GM18508 (cell line): ENCODE measurements at regions not wholly inside any gene's neighbourhood (a gene's known extent, or its start where the extent isn't known, plus 50 kb on each side); places are given as distances from the start of the nearest gene placed in this dataset.
"Not testable (repeated sequence)": the region's sequence is repeated elsewhere in the genome, so short reads cannot be mapped to it uniquely, and the experiment has no call there.

Source experiments
- ATAC-seq: cut with Tn5 transposase; IDR thresholded peaks from one replicate; pipeline ENCODE4 v1.9.1; 2021; ENCODE audit warnings: moderate number of reproducible peaks; ENCODE audit not compliant: insufficient read depth, unreplicated experiment

DNA sequence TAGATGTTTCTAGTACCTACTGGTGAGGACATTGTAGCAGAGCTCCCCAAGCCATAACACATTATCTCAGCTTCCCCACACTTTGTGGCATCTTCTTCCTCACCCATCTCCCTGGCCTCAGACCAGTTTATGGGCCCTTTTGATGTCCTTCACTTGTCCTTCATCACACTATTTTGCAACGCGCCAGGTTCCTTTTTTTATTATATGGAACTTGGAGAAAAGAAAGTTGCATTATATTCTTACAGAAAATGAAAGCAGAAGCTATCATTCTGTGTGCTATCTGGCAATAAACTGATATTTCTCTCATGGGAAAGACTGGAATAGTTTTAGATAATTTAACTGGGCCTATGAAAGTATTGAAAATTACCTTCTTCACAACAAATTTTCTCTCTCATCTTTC, 196.9 kb upstream of the ETV3 start:
- no peak for ATAC-seq

DNA sequence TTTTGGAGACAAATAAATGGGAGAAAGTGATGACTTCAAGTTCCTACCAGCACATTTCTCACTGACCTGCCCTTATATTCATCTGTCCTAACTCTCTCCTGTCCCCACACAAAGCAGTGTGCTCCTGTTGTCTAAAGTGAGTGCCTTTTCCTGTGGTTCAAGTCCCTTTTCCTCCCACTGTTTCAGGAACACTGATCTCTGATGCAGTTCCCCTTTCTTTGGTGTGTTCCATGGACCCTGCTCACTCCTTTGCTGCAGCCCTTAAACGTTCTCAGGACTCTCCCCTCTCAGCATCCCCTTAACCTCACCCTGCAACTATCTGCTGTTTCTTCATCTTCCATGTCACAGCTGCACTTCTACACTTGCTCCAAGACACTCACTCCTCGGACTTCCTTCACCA, 195.8 kb upstream of the ETV3 start:
- no peak for ATAC-seq

DNA sequence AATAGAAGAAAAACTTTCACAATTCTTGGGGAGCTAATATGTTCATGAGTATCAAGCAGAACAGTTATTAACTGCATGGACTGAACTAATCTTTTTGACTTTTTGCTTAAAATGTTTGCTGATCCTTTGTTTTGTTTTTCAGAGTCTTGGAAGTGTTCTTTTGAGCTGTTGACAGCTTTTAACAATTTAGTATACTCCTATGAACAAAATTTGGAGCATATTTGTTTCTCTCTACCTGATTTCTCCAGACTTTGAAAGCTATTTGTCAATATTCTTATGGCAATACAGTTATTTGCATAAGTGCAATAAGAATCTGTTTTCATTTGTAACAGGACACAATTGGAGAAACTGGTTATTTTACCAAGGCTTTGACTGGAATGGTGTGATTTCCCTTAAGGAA, 192.0 kb upstream of the ETV3 start:
- ATAC-seq, result not testable (repeated sequence)

DNA sequence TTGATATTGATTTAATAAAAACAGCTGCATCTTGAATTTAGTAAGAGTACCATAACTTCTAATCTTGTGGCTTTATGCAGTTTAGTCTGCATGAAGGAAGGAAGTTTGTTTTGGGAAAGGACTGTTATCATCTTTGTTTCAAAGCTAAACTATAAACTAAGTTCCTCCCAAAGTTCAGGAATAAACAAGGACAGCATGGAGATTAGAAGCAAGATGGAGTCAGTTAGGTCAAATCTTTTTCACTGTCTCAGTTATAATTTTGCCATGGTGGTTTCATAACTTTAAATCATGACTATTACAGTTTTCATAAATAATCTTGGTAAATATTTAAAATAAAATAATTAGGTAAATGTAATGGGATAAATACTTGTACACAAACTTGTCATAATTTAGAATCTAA, 189.9 kb upstream of the ETV3 start:
- not testable (repeated sequence) for ATAC-seq

DNA sequence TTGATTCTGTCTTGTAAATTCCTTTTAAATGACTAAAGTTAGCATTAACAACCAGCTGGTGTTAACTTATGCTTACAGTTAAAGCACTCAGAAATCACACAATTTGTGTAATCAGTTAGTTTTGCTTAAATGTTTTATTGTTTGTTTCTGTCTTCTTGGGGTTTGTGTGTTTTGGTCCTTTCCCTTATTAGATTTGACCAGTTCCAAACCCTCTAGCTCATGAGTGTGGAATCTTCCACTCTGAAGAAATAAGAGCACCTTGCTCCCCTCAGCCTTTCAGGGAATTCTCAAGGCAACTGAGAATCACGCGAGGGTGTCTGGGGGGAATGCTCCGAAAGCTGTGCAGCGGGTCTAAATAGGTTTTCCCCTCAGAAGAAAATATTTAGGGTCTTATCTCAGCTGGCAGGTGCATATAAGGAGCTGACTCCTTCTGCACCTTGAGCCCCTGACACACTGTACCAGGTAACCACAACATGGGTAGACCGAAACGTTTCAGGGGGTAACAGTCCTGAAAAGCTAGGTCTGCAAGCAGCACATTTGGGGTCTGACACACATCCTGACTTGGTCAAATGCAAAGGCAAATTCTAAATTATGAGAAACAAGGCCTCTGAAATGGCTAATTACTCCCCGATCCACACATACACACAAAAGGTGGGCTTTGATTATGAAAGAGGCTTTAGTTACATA, 188.1 kb upstream of the ETV3 start:
- ATAC-seq, result no peak

DNA sequence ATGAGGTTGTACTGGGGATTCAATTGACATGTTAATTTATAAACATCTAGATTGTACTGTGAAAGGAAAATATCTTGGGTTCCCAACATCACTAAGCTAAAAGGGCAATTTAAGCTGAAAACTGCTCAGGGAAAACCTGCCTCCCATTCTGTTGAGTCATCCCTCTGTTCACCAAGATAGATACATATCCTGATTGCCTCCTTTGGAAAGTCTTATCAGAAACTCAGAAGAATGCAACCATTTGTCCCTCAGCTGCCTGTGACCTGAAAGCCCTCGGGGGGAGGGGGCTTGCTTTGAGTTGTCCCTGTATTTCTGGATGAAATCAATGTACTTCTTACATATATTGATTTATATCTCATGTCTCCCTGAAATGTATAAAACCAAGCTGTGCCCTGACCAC, 187.0 kb upstream of the ETV3 start:
- ATAC-seq, result no peak

DNA sequence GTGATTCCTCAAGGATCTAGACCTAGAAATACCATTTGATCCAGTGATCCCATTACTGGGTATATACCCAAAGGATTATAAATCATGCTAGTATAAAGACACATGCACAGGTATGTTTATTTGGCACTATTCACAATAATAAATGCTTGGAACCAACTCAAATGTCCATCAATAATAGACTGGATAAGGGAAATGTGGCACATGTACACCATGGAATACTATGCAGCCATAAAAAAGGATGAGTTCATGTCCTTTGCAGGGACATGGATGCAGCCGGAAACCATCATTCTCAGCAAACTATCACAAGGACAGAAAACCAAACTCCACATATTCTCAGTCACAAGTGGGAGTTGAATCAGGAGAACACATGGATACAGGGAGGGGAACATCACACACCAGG, 183.8 kb upstream of the ETV3 start:
- not testable (repeated sequence) for ATAC-seq

DNA sequence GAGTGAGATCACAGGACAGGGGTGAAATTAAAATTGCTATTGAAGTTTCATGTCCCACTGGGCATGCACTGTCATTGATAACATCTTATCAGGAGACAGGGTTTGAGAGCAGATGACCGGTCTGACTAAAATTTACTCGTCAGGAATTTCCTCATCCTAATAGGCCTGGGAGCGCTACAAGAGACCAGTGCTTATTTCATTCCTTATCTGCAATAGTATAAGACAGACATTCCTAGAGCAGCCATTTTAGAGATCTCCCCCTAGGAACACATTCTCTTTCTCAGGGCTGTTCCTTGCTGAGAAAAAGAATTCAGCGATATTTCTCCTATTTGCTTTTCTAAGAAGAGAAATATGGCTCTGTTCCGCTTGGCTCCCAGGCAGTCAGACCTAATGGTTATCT, 181.4 kb upstream of the ETV3 start:
- no peak for ATAC-seq

DNA sequence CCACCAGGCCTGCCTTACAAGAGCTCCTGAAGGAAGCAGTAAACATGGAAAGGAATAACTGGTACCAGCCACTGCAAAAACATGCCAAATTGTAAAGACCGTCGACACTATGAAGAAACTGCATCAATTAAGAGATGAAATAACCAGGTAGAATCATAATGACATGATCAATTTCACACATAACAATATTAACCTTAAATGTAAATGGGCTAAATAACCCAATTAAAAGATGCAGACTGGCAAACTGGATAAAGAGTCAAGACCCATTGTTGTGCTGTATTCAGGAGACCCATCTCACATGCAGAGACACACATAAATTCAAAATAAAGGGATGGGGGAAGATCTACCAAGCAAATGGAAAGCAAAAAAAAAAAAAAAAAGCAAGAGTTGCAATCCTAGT, 179.0 kb upstream of the ETV3 start:
- not testable (repeated sequence) for ATAC-seq

DNA sequence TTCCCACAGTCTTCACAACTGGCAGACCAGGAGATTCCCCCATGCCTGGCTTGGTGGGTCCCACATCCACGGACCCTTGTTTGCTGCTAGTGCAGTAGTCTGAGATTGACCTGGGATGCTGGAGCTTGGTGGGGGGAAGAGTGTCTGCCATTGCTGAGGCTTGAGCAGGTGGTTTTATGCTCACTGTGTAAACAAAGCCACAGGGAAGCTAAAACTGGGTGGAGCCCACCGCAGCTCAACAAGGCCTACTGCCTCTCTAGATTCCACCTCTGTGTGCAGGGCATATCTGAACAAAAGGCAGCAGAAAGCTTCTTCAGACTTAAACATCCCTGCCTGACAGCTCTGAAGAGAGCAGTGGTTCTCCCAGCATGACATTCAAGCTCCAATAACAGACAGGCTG, 177.3 kb upstream of the ETV3 start:
- no peak for ATAC-seq

DNA sequence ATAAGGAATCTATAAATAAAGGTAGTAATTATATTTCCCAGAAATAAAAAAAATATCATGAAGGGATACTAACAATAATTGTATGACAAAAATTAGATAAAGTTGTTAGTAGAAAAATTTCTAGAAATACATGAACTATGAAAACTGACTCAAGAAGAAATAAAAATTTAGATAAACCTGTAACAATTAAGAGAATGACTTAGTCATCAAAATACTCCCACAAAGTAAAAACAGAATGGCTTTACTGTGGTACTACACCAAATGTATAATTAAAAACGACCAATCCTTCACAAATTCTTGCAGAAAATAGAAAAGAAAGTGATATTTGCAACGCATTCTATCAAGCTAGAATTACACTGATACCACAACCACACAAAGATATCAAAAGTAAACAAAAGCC, 176.2 kb upstream of the ETV3 start:
- no peak for ATAC-seq

DNA sequence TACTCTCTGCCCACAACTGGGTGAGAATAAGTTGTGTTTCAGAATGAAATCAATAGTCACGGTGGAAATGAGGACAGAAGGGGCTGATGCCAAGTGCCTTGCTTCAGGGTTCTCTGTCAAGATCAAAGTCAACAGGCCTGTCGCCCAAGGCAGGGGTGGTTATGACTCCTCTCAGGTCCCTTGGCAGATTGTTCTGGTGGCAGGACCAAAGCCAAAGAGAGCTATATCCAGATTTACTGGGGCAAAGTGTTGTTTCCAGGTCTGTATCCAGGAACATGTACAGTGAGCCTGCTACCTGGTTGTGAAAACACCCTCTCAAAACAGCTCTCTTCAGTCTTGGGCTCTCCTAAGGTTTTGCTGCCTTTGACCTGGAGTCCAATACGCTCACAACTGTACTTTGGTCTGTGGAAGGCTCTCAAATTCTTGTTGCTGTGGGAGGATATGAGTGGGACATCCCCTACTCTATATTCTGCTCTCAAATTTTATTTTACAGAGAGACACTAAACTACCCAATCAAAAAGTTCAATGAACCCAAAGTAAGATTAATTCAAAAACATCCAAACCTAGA, 175.1 kb upstream of the ETV3 start:
- no peak for ATAC-seq

DNA sequence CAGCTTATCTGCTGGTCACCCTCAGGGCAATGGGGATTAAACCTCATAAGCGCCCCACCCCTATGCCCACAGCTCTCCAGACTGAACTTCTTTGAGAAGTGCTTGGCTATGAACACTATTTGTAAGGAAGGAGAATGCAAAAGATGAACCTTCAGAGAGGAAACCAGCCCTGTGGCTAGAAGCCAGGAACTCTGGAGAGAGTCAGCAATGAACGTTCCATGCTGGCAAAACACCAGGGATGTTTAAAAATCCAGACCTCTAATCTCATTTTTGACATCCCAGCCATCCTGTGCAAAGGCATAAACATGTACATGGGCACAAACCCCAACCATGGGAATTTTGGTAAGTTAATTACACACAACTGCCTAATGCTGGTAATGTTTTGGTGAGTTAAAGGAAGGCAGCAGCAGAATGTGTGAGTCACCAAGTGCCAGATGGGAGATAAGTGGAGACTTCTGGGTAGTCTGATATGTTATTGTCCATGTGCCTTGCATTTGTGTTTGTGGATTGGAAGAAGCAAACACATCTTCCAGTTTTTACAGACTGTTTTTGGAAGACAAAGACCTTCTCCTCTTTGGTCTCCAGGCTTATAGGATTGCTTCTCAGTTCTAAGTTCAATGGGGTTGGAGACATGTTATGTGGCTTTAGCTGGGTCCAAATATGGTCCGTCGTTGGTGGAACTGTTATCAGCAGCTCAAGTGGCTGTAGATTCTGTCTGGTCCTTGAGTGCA, 174.1 kb upstream of the ETV3 start:
- ATAC-seq, result no peak

DNA sequence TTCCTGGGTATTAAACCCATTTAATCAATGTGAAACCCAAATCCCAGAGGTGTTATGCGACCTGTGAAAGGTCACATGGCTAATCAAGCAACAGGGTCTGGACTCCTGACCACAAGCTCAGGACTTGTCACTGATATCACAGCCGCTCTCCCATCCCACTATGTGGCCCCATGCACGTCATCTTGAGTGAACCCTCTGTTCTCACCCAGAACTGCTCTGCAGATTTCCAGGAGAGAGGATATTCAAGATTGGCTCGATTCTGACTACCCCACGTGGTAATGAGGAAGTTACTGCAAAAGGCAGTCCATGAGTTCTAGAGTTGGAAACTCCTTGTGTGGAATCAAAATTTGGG, 173.5 kb upstream of the ETV3 start:
- ATAC-seq, result no peak

DNA sequence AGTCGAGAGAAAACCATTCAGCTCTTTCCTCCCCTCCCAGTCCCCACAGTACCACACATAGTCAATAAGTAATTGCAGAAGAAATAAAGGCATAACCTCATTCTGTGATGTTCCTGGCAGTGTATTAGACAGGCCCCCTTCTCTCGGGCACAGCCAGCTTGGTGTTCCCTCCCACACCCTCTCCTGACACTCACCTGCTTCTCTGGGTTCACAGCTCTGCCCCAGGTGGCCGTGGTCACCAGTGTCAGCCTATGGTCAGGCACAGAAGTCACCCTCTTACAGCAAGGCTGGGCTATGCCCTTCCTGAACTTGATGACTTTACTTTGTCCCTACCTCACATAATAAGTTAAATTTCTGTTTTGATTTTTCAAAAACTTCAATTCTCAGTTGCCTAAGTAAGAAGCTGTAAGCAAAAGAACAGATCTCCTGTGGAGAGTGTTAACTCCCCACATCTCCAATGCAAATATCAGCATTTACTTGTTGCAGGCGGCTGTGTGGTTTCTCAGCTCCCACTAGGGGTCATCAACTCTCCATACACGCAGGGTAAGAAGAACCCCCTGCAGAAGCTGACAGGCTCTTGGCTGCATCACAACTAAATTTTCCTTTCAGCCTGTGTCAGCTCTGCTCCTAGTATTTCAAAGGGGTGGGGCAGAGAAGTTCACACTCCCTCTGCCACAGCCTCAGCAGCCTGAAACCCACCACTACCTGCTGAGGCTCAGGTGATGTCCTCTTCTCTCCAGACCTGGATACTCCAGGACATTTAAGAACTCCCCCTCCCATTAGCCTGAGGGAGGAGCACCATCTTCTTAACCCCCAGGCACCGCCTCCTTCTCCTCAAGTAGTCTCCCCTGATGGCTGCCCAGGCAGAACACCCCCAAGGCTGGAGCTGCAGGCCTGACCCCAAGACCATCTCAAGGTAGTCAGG, 172.9 kb upstream of the ETV3 start:
- ATAC-seq, result not testable (repeated sequence)

DNA sequence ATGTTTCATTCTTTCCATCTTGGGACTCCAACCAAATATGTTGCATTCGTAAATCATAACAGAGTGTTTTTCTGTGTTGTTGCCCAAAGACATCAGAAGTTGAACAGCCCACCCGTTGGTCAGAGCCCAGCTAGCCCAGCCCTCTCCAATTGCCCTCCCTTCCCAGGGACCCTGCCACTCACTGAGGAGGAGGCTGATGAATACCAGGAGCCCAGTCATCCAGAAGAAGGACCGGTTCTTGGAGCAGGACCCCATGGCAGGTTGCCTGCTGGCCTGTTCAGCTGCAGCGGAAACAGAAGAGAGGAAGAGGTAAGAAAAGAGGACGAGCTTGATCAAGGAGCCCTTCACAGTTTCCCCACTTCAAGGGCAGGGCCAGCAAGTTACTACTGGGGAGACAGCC, 172.2 kb upstream of the ETV3 start:
- ATAC-seq, result no peak

DNA sequence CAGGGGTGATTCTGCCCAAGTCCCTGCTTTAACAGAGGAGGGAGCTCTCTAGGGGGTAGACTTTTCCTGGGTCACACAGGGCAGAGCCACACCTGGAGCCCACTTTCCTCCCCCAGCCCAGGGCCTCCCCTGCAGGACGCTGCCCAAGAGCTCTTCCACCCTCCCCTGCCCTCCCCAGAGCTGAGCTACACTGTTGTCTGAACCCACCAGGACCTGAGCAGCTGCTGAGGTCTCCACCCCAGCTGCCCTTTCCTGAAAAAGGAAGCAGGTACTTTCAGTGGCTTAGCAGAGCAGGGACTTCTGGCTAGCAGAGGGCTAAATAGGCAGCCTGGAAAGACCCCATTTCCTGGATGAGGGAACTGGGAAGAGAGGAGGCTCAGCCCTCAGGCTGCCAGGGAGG, 169.3 kb upstream of the ETV3 start:
- no peak for ATAC-seq

DNA sequence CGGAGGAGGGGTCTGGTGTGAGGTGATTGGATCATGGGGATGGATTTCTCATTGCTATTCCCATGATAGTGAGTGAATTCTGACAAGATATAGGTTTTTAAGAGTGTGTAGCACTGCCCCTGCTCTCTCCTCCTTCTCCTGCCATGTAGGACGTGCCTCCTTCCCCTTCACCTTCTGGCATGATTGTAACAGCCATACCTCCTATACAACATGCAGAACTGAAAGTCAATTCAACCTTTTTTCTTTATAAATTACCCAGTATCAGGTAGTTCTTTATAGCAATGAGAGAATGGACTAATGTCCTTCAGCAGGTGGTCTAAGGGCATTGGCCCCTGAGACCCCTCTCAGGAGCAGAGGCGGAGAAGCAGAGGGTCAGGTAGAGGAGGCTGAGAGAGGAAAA, 168.7 kb upstream of the ETV3 start:
- ATAC-seq, result no peak

DNA sequence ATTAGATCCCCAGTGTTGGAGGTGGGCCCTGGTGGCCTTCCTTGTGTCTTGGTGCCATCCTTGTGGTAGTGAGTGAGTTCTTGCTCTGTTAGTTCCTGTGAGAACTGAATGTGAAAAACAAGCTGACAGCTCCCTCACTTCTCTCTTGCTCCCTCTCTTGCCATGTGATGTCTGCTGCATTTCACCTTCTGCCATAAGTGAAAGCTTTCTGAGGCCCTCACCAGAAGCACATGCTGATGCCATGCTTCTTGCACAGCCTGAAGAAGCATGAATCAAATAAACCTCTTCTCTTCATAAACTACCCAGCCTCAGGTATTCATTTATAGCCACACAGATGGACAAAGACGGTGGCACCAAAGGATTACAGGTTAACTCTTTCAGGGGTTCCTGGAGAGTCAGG, 166.1 kb upstream of the ETV3 start:
- ATAC-seq, result no peak

DNA sequence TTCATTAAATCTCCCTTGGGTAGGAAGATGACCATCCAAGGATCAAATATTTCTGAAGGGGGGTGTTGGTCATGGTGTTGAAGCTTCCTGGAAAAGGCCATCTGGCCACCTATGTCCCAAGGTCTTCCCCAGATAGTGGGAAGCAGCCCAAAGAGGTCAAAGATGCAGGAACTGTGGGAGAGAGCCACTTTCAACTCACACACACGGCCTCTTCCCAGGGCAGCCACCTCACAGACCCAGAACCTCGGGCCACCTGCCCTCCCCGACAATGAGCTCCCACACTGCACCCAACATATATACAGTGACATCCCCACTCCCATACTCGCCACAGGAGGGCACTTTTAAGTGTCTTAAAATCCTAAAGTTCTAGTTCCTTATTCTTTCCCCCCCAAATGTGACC, 164.5 kb upstream of the ETV3 start:
- ATAC-seq, result no peak

DNA sequence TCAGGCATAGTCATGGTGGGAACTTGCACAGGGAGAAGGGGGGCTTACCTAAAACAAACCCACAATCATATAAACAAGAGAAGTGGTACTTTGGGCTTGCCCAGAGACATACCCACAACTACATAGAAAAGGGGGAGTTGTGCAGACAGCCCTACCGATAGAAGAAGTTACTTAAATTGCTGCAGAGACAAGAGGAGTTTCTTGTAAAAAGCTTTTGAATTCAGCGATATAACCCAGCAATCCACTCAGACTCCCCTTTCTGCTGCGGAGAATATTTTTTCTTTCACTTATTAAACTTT, 164.0 kb upstream of the ETV3 start:
- ATAC-seq, result no peak
